Hepatocyte (in vitro differentiated cells): ENCODE measurements at regions not wholly inside any gene's neighbourhood (a gene's known extent, or its start where the extent isn't known, plus 50 kb on each side); places are given as distances from the start of the nearest gene placed in this dataset.

ENCODE experiments used
- DNase-seq: peaks from one replicate; pipeline ENCODE4 v3.0.0-alpha.2; 2016; ENCODE audit warnings: low spot score
- H2AFZ ChIP-seq: fragments of 200-600 bp; sonication (generic); 2 replicates; pipeline ENCODE4 v1.6.0; 2016; ENCODE audit warnings: antibody characterized with exemption, mild to moderate bottlenecking
- H3K27ac ChIP-seq: fragments of 200-600 bp; sonication (generic); 2 replicates; pipeline ENCODE4 v1.5.1; 2016; ENCODE audit warnings: mild to moderate bottlenecking
- H3K27me3 ChIP-seq: fragments of 200-600 bp; sonication (generic); 2 replicates; pipeline ENCODE4 v1.6.1; 2016
- H3K36me3 ChIP-seq: fragments of 200-600 bp; sonication (generic); replicated peaks from 2 replicates; pipeline ENCODE4 v1.5.1; 2016; ENCODE audit warnings: low read depth; ENCODE audit not compliant: insufficient read depth
- H3K4me1 ChIP-seq: fragments of 200-600 bp; sonication (generic); 2 replicates; pipeline ENCODE4 v1.5.1; 2016; ENCODE audit warnings: mild to moderate bottlenecking, moderate library complexity; ENCODE audit not compliant: insufficient read depth
- H3K4me2 ChIP-seq: fragments of 200-600 bp; sonication (generic); 2 replicates; pipeline ENCODE4 v1.6.0; 2016
- H3K4me3 ChIP-seq: fragments of 200-600 bp; sonication (generic); 2 replicates; pipeline ENCODE4 v1.5.1; 2016; ENCODE audit warnings: mild to moderate bottlenecking
- H3K79me2 ChIP-seq: fragments of 200-600 bp; sonication (generic); 2 replicates; pipeline ENCODE4 v1.6.0; 2017; ENCODE audit warnings: mild to moderate bottlenecking
- H3K9me2 ChIP-seq: fragments of 200-600 bp; sonication (generic); replicated peaks from 2 replicates; pipeline ENCODE4 v1.6.0; 2017; ENCODE audit warnings: mild to moderate bottlenecking; ENCODE audit not compliant: insufficient read depth
- H3K9me3 ChIP-seq: fragments of 200-600 bp; sonication (generic); 2 replicates; pipeline ENCODE4 v1.5.1; 2016; ENCODE audit warnings: low read depth, mild to moderate bottlenecking
- H4K20me1 ChIP-seq: fragments of 200-600 bp; sonication (generic); 2 replicates; pipeline ENCODE4 v1.6.0; 2016; ENCODE audit warnings: mild to moderate bottlenecking; ENCODE audit not compliant: insufficient read depth, poor library complexity, severe bottlenecking
- CTCF ChIP-seq: fragments of 200-600 bp; sonication (generic); IDR thresholded peaks from 2 replicates; pipeline ENCODE4 v1.5.1; 2016; ENCODE audit warnings: antibody characterized with exemption, mild to moderate bottlenecking; ENCODE audit not compliant: poor library complexity
- EZH2 ChIP-seq: fragments of 200-600 bp; sonication (generic); IDR thresholded peaks from 2 replicates; pipeline ENCODE4 v1.6.1; 2016; ENCODE audit warnings: antibody characterized with exemption, mild to moderate bottlenecking, borderline replicate concordance
- EZH2phosphoT487 ChIP-seq: fragments of 200-600 bp; sonication (generic); IDR thresholded peaks from one replicate; pipeline ENCODE4 v1.6.1; 2018; ENCODE audit warnings: antibody characterized with exemption, mild to moderate bottlenecking, low read depth, moderate library complexity; ENCODE audit not compliant: unreplicated experiment, severe bottlenecking
- WGBS: methylation state at CpG from one replicate; pipeline ENCODE4 v1.1.6; 2016; ENCODE audit warnings: low lambda C conversion rate; ENCODE audit errors: missing lambda C conversion rate; 5-methylcytosine and 5-hydroxymethylcytosine counted together

DNA sequence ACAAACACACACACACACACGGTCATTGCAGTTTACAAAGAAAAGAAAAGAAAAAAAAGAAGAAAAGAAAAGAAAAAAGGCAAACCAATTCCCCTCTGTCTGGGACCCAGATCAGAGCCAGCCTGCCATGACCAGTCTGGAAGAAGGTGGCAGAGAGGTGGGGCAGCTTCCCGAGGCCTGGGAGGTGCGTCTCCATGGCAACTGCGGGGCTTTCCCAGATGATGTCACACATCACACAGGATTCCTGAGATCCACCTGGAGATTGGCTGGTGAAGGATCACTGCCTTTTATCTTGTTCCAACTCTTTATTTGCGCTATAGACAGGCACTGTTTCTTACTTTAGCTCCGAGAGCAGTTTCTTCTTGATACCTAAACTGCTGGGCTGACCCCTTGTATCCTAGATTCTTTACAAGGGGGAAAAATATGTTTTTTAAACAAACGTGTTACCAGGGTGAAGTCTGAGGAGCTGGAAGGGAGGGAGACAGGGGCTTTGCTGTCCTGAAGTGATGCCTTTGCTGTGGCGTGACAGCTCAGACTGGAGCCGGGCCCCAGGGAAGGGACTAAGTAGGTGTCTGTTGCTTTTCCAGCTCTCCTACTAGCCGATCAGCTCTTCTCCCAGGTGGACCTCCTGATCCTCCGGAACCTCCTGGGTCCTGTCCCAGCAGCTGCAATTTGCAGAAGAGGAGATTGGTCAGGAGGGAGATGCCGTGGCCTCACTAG, 298.5 kb downstream of the KLF6 start:
- Histone ChIP-seq H4K20me1 (no peaks in the 10 kb centered on the region), H3K9me2 (no peaks in the 10 kb centered on the region), H3K4me2 (no peak overlapping the region), H3K27me3 (no peaks in the 10 kb centered on the region), H3K9me3 (no peaks in the 10 kb centered on the region), H2AFZ (no peak overlapping the region), H3K79me2 (no peaks in the 10 kb centered on the region), H3K36me3 (no peaks in the 10 kb centered on the region), H3K27ac (peak overlapping the region; percentile 74), H3K4me1 (peaks cover 28% of the 10 kb centered on the region), H3K4me3 (no peak overlapping the region)
- TF ChIP-seq EZH2phosphoT487 (no peak), EZH2 (no peak), CTCF (no peak)
- peak; percentile 93 for DNase-seq
- WGBS, result 51% methylated on average over 12 of the region's 12 CpGs

GRCh38 chr10:3485057-3485686, 299.8 kb downstream of the KLF6 start:
- H2AFZ ChIP-seq, result no peak overlapping the region
- no peaks in the 10 kb centered on the region for H3K27me3 ChIP-seq
- DNase-seq, result no peak
- no peaks in the 10 kb centered on the region for H3K79me2 ChIP-seq
- H3K4me2 ChIP-seq, result no peak overlapping the region
- peak overlapping the region; percentile 57 for H3K27ac ChIP-seq
- H3K9me3 ChIP-seq, result no peaks in the 10 kb centered on the region
- peaks cover 28% of the 10 kb centered on the region for H3K4me1 ChIP-seq
- no peaks in the 10 kb centered on the region for H3K36me3 ChIP-seq
- no peak overlapping the region for H3K4me3 ChIP-seq
- no peaks in the 10 kb centered on the region for H3K9me2 ChIP-seq
- WGBS, result 91% methylated on average over 15 of the region's 15 CpGs
- TF ChIP-seq EZH2 (no peak), CTCF (no peak), EZH2phosphoT487 (no peak)
- H4K20me1 ChIP-seq, result no peaks in the 10 kb centered on the region

- Histone ChIP-seq H3K27me3 (no peaks in the 10 kb centered on the region), H4K20me1 (no peaks in the 10 kb centered on the region), H3K36me3 (no peaks in the 10 kb centered on the region), H3K4me3 (no peak overlapping the region), H3K27ac (peak overlapping the region; percentile 57), H3K79me2 (no peaks in the 10 kb centered on the region), H3K4me2 (peak overlapping the region; percentile 11), H3K4me1 (peaks cover 28% of the 10 kb centered on the region), H2AFZ (no peak overlapping the region), H3K9me3 (no peaks in the 10 kb centered on the region), H3K9me2 (no peaks in the 10 kb centered on the region)
- TF ChIP-seq CTCF, result no peak
- TF ChIP-seq EZH2phosphoT487, result no peak
- no peak for TF ChIP-seq EZH2
- DNase-seq, result no peak
- WGBS, result 55% methylated on average over 18 of the region's 18 CpGs
These were observed 300.5 kb downstream of the KLF6 start for GRCh38 chr10:3484306-3485056.
